ENCODE measurements at regions not wholly inside any gene's neighbourhood (a gene's known extent, or its start where the extent isn't known, plus 50 kb on each side); places are given as distances from the start of the nearest gene placed in this dataset.

DNA sequence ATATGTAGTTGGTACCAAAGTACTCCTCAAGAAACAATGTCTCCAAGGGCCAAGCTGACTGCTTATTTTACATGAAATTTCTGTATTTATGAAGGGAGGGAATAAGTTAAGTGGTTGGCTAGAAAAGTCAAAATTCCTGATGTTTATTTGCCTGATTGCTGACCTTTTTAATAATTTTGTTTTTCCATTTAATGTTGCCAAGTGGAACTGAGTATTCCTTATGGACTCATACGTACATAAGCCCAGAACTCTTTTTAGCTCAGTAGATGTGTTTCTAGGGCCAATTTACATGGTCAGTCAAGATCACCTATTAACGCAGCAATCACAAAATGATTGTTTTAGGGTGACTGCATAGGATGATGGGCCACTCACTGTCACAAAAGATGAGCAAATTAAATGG lies 78.3 kb upstream of the FZD8 start:
- Histone ChIP-seq H3K27ac (ENCODE audit: low read depth, low read length) (no peak overlapping the region), H3K27me3 (ENCODE audit: insufficient read depth, low read length) (peaks cover 13% of the 10 kb centered on the region), H4K20me1 (ENCODE audit: insufficient read depth, low read length) (no peaks in the 10 kb centered on the region), H3K4me2 (ENCODE audit: insufficient read depth, low read length) (no peak overlapping the region), H3K36me3 (ENCODE audit: insufficient read depth, low read length) (no peaks in the 10 kb centered on the region), H3K4me1 (ENCODE audit: insufficient read depth, low read length) (no peaks in the 10 kb centered on the region), H3K4me3 (ENCODE audit: insufficient read depth, low read length) (no peak overlapping the region), H2AFZ (ENCODE audit: low read length) (no peak overlapping the region), H3K9me3 (ENCODE audit: low read depth, low read length) (no peaks in the 10 kb centered on the region), H3K79me2 (ENCODE audit: insufficient read depth, low read length) (no peaks in the 10 kb centered on the region)
- DNase-seq (ENCODE audit: insufficient read length, low spot score, missing footprints), result no peak
- TF ChIP-seq, protein P1, sequence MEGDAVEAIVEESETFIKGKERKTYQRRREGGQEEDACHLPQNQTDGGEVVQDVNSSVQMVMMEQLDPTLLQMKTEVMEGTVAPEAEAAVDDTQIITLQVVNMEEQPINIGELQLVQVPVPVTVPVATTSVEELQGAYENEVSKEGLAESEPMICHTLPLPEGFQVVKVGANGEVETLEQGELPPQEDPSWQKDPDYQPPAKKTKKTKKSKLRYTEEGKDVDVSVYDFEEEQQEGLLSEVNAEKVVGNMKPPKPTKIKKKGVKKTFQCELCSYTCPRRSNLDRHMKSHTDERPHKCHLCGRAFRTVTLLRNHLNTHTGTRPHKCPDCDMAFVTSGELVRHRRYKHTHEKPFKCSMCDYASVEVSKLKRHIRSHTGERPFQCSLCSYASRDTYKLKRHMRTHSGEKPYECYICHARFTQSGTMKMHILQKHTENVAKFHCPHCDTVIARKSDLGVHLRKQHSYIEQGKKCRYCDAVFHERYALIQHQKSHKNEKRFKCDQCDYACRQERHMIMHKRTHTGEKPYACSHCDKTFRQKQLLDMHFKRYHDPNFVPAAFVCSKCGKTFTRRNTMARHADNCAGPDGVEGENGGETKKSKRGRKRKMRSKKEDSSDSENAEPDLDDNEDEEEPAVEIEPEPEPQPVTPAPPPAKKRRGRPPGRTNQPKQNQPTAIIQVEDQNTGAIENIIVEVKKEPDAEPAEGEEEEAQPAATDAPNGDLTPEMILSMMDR (IDR thresholded peaks at IDR 0.05; ENCODE audit: extremely low read depth, low read depth, low read length), result no peak

DNA sequence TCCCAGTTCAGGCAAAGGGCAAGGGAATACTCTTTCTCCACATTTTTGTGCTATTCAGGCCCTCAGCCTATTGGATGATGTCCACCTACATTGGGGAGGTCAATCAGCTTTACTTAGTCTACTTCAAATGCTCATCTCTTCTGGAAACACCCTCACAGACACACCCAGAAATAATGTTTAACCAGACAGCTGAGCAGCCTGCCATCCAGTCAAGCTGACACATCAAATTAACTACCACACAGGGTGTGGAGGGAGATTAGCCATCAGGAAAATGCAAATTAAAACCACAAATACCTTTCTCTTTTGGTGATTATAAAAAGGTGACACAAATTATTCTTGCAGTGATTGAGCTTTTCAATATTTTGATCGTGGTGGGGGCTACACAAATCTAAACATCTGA lies 74.7 kb upstream of the FZD8 start:
- no peak overlapping the region for H2AFZ ChIP-seq (ENCODE audit: low read length)

DNA sequence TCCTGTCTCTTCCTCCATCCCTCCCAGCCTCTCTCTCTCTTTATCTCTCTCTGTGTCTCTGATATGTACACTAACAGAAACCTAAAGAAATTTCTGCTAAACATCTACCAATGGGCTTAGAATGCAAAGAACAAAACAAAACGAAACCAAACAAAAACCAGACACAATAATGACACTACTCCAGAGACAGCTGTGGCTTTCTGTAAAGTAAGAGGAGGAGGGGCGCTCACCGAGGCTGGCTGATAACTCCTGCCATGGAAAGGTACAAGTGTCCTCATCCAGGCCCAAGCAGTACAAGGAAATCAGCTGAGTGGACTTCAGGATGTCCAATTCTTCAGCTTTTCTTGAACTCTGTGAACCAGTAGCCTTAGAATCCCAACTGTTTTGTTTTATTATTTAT lies 70.4 kb upstream of the FZD8 start:
- Histone ChIP-seq H3K9me3 (ENCODE audit: low read depth, low read length) (no peaks in the 10 kb centered on the region), H3K4me3 (ENCODE audit: insufficient read depth, low read length) (no peak overlapping the region), H2AFZ (ENCODE audit: low read length) (no peak overlapping the region), H3K79me2 (ENCODE audit: insufficient read depth, low read length) (no peaks in the 10 kb centered on the region), H3K27me3 (ENCODE audit: insufficient read depth, low read length) (no peaks in the 10 kb centered on the region), H3K27ac (ENCODE audit: low read depth, low read length) (no peak overlapping the region), H3K4me2 (ENCODE audit: insufficient read depth, low read length) (no peak overlapping the region), H4K20me1 (ENCODE audit: insufficient read depth, low read length) (no peaks in the 10 kb centered on the region), H3K4me1 (ENCODE audit: insufficient read depth, low read length) (no peaks in the 10 kb centered on the region), H3K36me3 (ENCODE audit: insufficient read depth, low read length) (no peaks in the 10 kb centered on the region)
- no peak for DNase-seq (ENCODE audit: insufficient read length, low spot score, missing footprints)
- TF ChIP-seq, protein P1 (IDR thresholded peaks at IDR 0.05; ENCODE audit: extremely low read depth, low read depth, low read length), result no peak

More for the DNA sequence above, 74.7 kb upstream of the FZD8 start:
- Histone ChIP-seq H3K4me3 (ENCODE audit: insufficient read depth, low read length) (no peak overlapping the region), H3K27ac (ENCODE audit: low read depth, low read length) (no peak overlapping the region), H3K79me2 (ENCODE audit: insufficient read depth, low read length) (no peaks in the 10 kb centered on the region), H3K27me3 (ENCODE audit: insufficient read depth, low read length) (peaks cover 2% of the 10 kb centered on the region), H3K36me3 (ENCODE audit: insufficient read depth, low read length) (no peaks in the 10 kb centered on the region), H3K9me3 (ENCODE audit: low read depth, low read length) (no peaks in the 10 kb centered on the region), H4K20me1 (ENCODE audit: insufficient read depth, low read length) (no peaks in the 10 kb centered on the region), H3K4me1 (ENCODE audit: insufficient read depth, low read length) (no peaks in the 10 kb centered on the region), H3K4me2 (ENCODE audit: insufficient read depth, low read length) (no peak overlapping the region)
- no peak for DNase-seq (ENCODE audit: insufficient read length, low spot score, missing footprints)
- TF ChIP-seq, protein P1 (IDR thresholded peaks at IDR 0.05; ENCODE audit: extremely low read depth, low read depth, low read length), result no peak

DNA sequence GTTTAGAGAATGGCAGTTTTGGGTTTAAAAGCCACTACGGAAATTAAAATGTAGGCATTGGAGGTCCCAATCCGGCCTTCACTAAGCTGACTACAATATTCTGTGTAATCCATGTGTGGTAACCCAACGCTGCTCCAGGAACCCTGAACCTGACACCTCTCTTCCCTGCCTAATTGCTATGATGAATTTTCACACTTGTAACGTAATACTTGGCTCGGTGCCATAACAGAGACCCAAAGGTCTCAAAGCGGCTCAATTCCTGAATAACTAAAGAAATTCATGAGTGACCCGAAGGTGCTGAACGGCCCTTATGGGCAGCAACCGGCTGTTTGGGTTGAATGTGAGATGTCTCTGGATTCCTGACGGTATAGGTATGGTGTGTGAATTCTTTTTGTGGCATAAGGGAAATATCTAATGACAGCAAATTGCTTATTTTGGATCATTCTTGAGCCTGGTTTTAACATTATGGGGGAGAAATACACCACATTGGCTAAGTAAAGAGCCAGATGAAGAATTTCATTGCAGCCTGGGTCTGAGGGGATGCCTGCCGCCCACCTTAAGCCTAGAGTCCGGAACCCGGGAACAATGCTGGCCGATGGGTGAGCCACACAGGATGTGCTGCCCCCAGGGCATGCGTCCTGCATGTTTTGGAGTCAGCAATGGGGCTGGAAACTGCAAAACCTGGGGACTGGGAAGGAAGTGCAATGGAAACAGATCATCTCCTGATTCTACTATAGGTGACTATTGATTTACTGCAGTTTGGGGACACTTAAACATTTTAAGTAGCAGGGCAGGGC lies 69.7 kb upstream of the FZD8 start:
- H3K27ac ChIP-seq (ENCODE audit: low read depth, low read length), result no peak overlapping the region
- H4K20me1 ChIP-seq (ENCODE audit: insufficient read depth, low read length), result no peaks in the 10 kb centered on the region

More for the DNA sequence above, 69.7 kb upstream of the FZD8 start:
- DNase-seq (ENCODE audit: insufficient read length, low spot score, missing footprints), result no peak
- TF ChIP-seq, protein P1 (IDR thresholded peaks at IDR 0.05; ENCODE audit: extremely low read depth, low read depth, low read length), result no peak
- Histone ChIP-seq H3K4me1 (ENCODE audit: insufficient read depth, low read length) (no peaks in the 10 kb centered on the region), H3K4me2 (ENCODE audit: insufficient read depth, low read length) (no peak overlapping the region), H2AFZ (ENCODE audit: low read length) (no peak overlapping the region), H3K27me3 (ENCODE audit: insufficient read depth, low read length) (no peaks in the 10 kb centered on the region), H3K9me3 (ENCODE audit: low read depth, low read length) (no peaks in the 10 kb centered on the region), H3K4me3 (ENCODE audit: insufficient read depth, low read length) (no peak overlapping the region), H3K36me3 (ENCODE audit: insufficient read depth, low read length) (no peaks in the 10 kb centered on the region), H3K79me2 (ENCODE audit: insufficient read depth, low read length) (no peaks in the 10 kb centered on the region)

All from osteoblast (primary cell).